Gastrocnemius medialis (tissue), 4 donors: ENCODE measurements at regions not wholly inside any gene's neighbourhood (a gene's known extent, or its start where the extent isn't known, plus 50 kb on each side); places are given as distances from the start of the nearest gene placed in this dataset.

ENCODE experiments used
- ATAC-seq, 2 donors: fragments of 150-250 bp; one replicate each; pipeline ENCODE4 v1.9.1; 2016
- DNase-seq, 2 donors: peaks; one replicate each; pipeline ENCODE4 v3.0.0-alpha.2; 2019
- H3K27ac ChIP-seq, 4 donors: fragments of 200-600 bp; sonication (generic); 1 replicate in 1 of 4; 2 replicates in 3 of 4; pipeline ENCODE4 v1.5.1; 2016 to 2018; ENCODE audit warnings: mild to moderate bottlenecking in 2 of 4, moderate library complexity in 1 of 4
- H3K27me3 ChIP-seq, 3 donors: fragments of 200-600 bp; sonication (generic) in 2 of 3; 1 replicate in 1 of 3; 2 replicates in 2 of 3; pipeline versions ENCODE4 v1.5.1 to v1.6.0; 2016 to 2019; ENCODE audit warnings: mild to moderate bottlenecking in 1 of 3, moderate library complexity in 1 of 3
- H3K36me3 ChIP-seq, 2 donors: fragments of 200-600 bp; sonication (generic) in 1 of 2; one replicate each; pipeline ENCODE4 v1.5.1; 2017 to 2018
- H3K4me1 ChIP-seq, 2 donors: fragments of 200-600 bp; sonication (generic) in 1 of 2; one replicate each; pipeline ENCODE4 v1.5.1; 2016 to 2017; ENCODE audit warnings: mild to moderate bottlenecking in 2 of 2
- H3K4me3 ChIP-seq, 4 donors: fragments of 200-600 bp; sonication (generic) in 3 of 4; 1 replicate in 1 of 4; 2 replicates in 3 of 4; pipeline ENCODE4 v1.5.1; 2016 to 2019; ENCODE audit warnings: mild to moderate bottlenecking in 2 of 4
- H3K9me3 ChIP-seq, 3 donors: fragments of 200-600 bp; sonication (generic) in 2 of 3; 1 replicate in 1 of 3; 2 replicates in 2 of 3; pipeline ENCODE4 v1.5.1; 2016 to 2019
- POLR2A ChIP-seq, 2 donors: fragments of 450-650 bp; IDR thresholded peaks; one replicate each; pipeline ENCODE4 v1.6.1; 2017; ENCODE audit warnings: antibody characterized with exemption in 2 of 2, mild to moderate bottlenecking in 2 of 2, moderate library complexity in 2 of 2
- in situ Hi-C, 4 donors: fragments of 200-750 bp; cut with MboI; loops; one replicate each; pipeline versions ENCODE4 v1.15.0 to v1.8.0; 2017; ENCODE audit warnings: low sequenced_read_pairs in 4 of 4
- intact Hi-C: fragments of 100-400 bp; cut with DNase I; formaldehyde crosslinking; loops from one replicate; pipeline ENCODE4 v1.15.1; 2023; ENCODE audit warnings: low total_unique reads
- TF ChIP-seq, protein P1 (sequence below), 5 experiments: fragments of 450-650 bp in 3 of 5; fragments of 200-600 bp in 2 of 5; sonication (generic) in 2 of 5; IDR thresholded peaks in 4 of 5; conservative IDR thresholded peaks in 1 of 5; 1 replicate in 4 of 5; 2 replicates in 1 of 5; pipeline ENCODE4 v1.5.1; 2016 to 2019; ENCODE audit warnings: antibody characterized with exemption in 5 of 5, mild to moderate bottlenecking in 3 of 5, moderate library complexity in 3 of 5

DNA sequence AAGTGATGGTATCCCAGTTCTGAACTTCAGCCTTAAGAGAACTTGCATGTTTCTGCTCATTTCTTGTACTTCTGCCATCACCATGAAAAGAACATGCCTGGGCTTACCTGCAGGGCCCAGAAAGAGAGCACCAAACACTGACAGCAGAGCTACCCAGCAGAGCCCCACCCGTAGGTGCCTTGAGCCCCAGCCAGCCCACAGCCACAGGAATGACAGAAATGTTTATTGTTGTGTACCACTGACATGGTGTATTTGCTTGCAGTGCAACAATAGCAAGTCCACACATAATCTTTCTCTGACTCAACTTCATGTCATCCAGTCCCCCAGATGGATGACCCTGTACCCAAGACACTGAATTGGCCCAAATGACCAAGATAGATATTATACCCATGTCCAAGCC, 195.2 kb downstream of the TSHZ3 start:
- Histone ChIP-seq H3K4me3 (no peak overlapping the region), H3K36me3 (no peaks in the 10 kb centered on the region), H3K9me3 (no peaks in the 10 kb centered on the region), H3K27me3 (no peaks in the 10 kb centered on the region), H3K27ac (no peak overlapping the region), H3K4me1 (no peaks in the 10 kb centered on the region)
- in situ Hi-C loops (no loop called here), intact Hi-C loops (no loop called here)
- TF ChIP-seq POLR2A (IDR thresholded peaks at IDR 0.05), result no peak
- TF ChIP-seq, protein P1, sequence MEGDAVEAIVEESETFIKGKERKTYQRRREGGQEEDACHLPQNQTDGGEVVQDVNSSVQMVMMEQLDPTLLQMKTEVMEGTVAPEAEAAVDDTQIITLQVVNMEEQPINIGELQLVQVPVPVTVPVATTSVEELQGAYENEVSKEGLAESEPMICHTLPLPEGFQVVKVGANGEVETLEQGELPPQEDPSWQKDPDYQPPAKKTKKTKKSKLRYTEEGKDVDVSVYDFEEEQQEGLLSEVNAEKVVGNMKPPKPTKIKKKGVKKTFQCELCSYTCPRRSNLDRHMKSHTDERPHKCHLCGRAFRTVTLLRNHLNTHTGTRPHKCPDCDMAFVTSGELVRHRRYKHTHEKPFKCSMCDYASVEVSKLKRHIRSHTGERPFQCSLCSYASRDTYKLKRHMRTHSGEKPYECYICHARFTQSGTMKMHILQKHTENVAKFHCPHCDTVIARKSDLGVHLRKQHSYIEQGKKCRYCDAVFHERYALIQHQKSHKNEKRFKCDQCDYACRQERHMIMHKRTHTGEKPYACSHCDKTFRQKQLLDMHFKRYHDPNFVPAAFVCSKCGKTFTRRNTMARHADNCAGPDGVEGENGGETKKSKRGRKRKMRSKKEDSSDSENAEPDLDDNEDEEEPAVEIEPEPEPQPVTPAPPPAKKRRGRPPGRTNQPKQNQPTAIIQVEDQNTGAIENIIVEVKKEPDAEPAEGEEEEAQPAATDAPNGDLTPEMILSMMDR (IDR thresholded peaks at IDR 0.05 in 4 of 5, conservative IDR thresholded peaks at IDR 0.05 in 1 of 5), result no peak
- no peak for DNase-seq
- ATAC-seq, result no peak

DNA sequence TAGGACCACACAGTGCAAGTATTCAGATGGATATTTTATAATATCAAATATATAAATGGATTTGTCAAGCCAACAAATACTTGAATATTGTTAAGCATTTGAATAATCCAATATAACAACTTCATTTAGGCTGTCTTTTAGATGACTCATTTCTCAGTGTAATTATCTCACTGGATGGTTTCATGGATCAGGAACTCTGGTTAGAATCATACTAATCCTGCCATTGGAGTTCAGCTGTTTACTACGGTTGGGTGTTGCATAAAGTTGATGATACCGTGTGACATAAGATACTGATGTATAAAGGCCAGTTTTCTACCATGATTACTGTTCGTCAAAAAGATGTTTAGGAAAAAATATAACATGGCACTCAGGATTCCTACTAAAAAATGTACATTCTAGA, 196.3 kb downstream of the TSHZ3 start:
- ATAC-seq (no peak), DNase-seq (no peak)
- no peaks in the 10 kb centered on the region for H3K9me3 ChIP-seq
- no peak for TF ChIP-seq POLR2A (IDR thresholded peaks at IDR 0.05)
- TF ChIP-seq, protein P1 (IDR thresholded peaks at IDR 0.05 in 4 of 5, conservative IDR thresholded peaks at IDR 0.05 in 1 of 5), result no peak
- no peaks in the 10 kb centered on the region for H3K27me3 ChIP-seq
- no peak overlapping the region for H3K27ac ChIP-seq
- no peaks in the 10 kb centered on the region for H3K36me3 ChIP-seq
- no peak overlapping the region for H3K4me3 ChIP-seq
- in situ Hi-C loops, result no loop called here
- intact Hi-C loops, result no loop called here
- no peaks in the 10 kb centered on the region for H3K4me1 ChIP-seq

DNA sequence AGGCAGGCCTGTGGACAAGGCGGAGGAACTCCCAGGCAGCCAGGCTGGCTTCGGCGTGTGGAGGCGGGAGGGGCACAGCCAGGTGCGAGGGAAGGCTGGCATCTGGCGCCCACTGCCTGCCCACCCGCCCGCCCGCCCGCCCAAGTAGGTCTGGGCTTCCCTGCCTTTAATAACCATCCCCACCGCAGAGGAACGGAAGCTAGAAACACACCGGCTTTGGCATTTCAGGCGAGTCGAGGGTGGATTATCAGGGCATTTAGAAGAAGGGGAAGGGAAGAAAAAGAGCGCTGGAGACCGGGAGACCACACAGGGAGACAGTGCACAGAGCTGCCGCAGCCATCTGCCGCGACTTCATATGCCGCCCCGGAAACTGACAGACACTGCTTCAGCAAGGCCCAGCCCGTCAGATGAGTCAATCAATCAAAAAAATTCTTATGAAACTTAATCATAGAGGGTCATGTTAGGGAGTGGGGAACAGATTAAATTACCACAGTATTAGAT, 199.7 kb downstream of the TSHZ3 start:
- no peak for ATAC-seq
- no peak overlapping the region for H3K4me3 ChIP-seq
- in situ Hi-C loops, result no loop called here
- no peak for DNase-seq
- intact Hi-C loops, result no loop called here
- no peak overlapping the region for H3K27ac ChIP-seq
- TF ChIP-seq, protein P1 (IDR thresholded peaks at IDR 0.05 in 4 of 5, conservative IDR thresholded peaks at IDR 0.05 in 1 of 5), result no peak
- H3K9me3 ChIP-seq, result no peaks in the 10 kb centered on the region
- no peaks in the 10 kb centered on the region for H3K4me1 ChIP-seq
- peaks cover 0 to 4% (median 0%) of the 10 kb centered on the region in 3 donors for H3K27me3 ChIP-seq
- H3K36me3 ChIP-seq, result no peaks in the 10 kb centered on the region

DNA sequence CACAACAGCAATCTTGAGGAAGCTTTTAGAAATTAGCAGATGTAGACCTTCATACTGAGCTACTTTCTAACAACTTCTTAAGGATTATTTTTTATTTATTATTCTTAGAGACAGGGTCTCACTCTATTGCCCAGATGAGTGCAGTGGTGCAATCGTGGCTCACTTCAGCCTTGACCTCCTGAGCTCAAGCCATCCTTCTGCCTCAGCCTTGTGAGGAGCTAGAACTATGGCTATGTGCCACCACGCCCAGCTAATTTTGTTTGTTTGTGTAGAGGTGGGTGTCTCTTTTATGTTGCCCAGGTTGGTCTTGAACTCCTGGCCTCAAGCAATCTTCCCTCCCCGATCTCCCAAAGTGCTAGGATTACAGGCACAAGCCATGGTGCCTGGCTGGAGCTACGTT, 200.6 kb downstream of the TSHZ3 start:
- Histone ChIP-seq H3K27me3 (peaks cover 0 to 4% (median 0%) of the 10 kb centered on the region in 3 donors), H3K36me3 (no peaks in the 10 kb centered on the region), H3K9me3 (no peaks in the 10 kb centered on the region), H3K4me3 (no peak overlapping the region), H3K27ac (no peak overlapping the region), H3K4me1 (no peaks in the 10 kb centered on the region)
- ATAC-seq (no peak), DNase-seq (no peak)
- intact Hi-C loops, result no loop called here
- in situ Hi-C loops, result no loop called here
- TF ChIP-seq, protein P1 (IDR thresholded peaks at IDR 0.05 in 4 of 5, conservative IDR thresholded peaks at IDR 0.05 in 1 of 5), result no peak
- TF ChIP-seq POLR2A (IDR thresholded peaks at IDR 0.05), result no peak

DNA sequence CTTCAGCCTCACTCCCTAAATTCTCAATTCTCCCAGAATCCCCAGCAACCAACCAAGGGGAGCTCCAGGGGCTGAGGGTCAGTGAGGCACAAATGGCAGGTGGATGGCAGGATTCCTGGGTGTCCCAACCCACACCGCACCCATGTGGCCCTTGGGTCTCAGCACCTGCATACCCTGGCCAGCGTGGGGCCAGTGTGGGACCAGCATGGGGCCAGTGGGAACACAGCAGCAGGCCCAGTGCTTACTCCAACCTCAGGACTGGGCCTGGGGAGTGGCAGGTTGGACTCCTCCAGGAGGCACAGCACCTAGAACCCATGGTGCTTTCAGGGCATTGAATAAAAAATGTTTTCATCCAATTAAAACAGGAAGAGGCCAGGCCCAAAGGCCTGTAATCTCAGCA, 202.0 kb downstream of the TSHZ3 start:
- intact Hi-C loops (no loop called here), in situ Hi-C loops (no loop called here)
- TF ChIP-seq, protein P1 (IDR thresholded peaks at IDR 0.05 in 4 of 5, conservative IDR thresholded peaks at IDR 0.05 in 1 of 5), result no peak
- TF ChIP-seq POLR2A (IDR thresholded peaks at IDR 0.05), result no peak
- DNase-seq, result no peak
- peaks cover 0 to 4% (median 0%) of the 10 kb centered on the region in 3 donors for H3K27me3 ChIP-seq
- ATAC-seq, result no peak
- H3K4me1 ChIP-seq, result no peaks in the 10 kb centered on the region
- H3K9me3 ChIP-seq, result no peaks in the 10 kb centered on the region
- no peak overlapping the region for H3K27ac ChIP-seq
- H3K4me3 ChIP-seq, result no peak overlapping the region
- H3K36me3 ChIP-seq, result no peaks in the 10 kb centered on the region
